Skeletal muscle satellite cell (primary cell): ENCODE measurements at regions not wholly inside any gene's neighbourhood (a gene's known extent, or its start where the extent isn't known, plus 50 kb on each side); places are given as distances from the start of the nearest gene placed in this dataset.
"Not testable (repeated sequence)": the region's sequence is repeated elsewhere in the genome, so short reads cannot be mapped to it uniquely, and the experiment has no call there.

Experiments
- H3K27me3 ChIP-seq: 2 replicates; pipeline ENCODE4 v1.7.0; 2013; ENCODE audit warnings: low read length; ENCODE audit not compliant: control insufficient read depth, insufficient read depth
- H3K36me3 ChIP-seq: 2 replicates; pipeline ENCODE4 v1.7.0; 2013; ENCODE audit warnings: mild to moderate bottlenecking, control low read depth, low read length; ENCODE audit not compliant: insufficient read depth
- H3K4me1 ChIP-seq: 2 replicates; pipeline ENCODE4 v1.7.0; 2013; ENCODE audit warnings: low read length; ENCODE audit not compliant: control insufficient read depth, insufficient read depth
- H3K4me2 ChIP-seq: 2 replicates; pipeline ENCODE4 v1.7.0; 2013; ENCODE audit warnings: mild to moderate bottlenecking, low read length
- H3K4me3 ChIP-seq: 2 replicates; pipeline ENCODE4 v1.7.0; 2013; ENCODE audit warnings: low read length
- H3K9ac ChIP-seq: 2 replicates; pipeline ENCODE4 v1.7.0; 2013; ENCODE audit warnings: mild to moderate bottlenecking, low read depth, low read length, moderate library complexity
- H3K9me3 ChIP-seq: replicated peaks from 2 replicates; pipeline ENCODE4 v1.7.0; 2013; ENCODE audit warnings: mild to moderate bottlenecking, control low read depth, low read length

- H3K36me3 ChIP-seq = no peaks in the 10 kb centered on the region
- H3K4me3 ChIP-seq = no peak overlapping the region
- no peaks in the 10 kb centered on the region for H3K9me3 ChIP-seq
- no peak overlapping the region for H3K9ac ChIP-seq
- no peaks in the 10 kb centered on the region for H3K27me3 ChIP-seq
- H3K4me2 ChIP-seq = peak overlapping the region; percentile 56
- H3K4me1 ChIP-seq = peaks cover 19% of the 10 kb centered on the region
Observed at GRCh38 chr4:146051223-146051622, 112.6 kb upstream of the ZNF827 start.

DNA sequence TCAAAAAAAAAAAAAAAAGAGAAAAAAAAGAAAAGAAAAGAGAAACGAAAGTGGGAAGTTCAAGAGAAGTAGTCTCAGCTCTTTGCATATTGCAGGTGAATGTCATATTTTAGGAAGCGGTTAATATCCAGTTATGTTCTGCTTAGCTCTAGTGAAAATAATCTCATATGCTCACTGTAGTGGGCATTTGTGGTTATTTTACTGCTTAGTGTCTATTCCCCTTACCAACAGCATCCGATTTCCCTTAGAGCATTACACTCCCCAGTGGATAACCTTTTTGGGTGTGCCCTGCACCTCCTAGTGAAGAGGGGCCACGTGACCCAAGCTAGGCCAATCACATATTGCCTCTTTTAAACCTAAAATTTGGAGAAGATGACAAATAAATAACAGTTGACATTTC is 111.2 kb upstream of the ZNF827 start:
- no peaks in the 10 kb centered on the region for H3K9me3 ChIP-seq
- peaks cover 19% of the 10 kb centered on the region for H3K4me1 ChIP-seq
- no peaks in the 10 kb centered on the region for H3K36me3 ChIP-seq
- no peaks in the 10 kb centered on the region for H3K27me3 ChIP-seq
- no peak overlapping the region for H3K4me2 ChIP-seq
- H3K4me3 ChIP-seq = no peak overlapping the region
- H3K9ac ChIP-seq = no peak overlapping the region

DNA sequence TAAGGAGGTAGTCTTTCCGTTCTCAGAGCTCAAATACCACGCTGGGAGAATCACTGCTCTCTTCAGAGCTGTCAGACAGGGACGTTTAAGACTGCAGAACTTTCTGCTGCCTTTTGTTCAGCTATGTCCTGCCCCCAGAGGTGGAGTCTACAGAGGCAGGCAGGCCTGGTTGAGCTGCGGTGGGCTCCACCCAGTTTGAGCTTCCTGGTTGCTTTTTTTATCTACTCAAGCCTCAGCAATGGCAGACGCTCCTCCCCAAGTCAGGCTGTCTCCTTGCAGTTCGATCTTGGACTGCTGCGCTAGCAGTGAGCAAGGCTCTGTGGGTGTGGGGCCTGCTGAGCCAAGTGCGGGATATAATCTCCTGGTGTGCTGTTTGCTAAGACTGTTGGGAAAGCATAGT is 109.1 kb upstream of the ZNF827 start:
- H3K9me3 ChIP-seq, H3K36me3 ChIP-seq, H3K27me3 ChIP-seq, H3K4me3 ChIP-seq, H3K4me2 ChIP-seq, H3K9ac ChIP-seq: not testable (repeated sequence)
- H3K4me1 ChIP-seq = peaks cover 17% of the 10 kb centered on the region

GRCh38 chr4:146041139-146042004 is 102.7 kb upstream of the ZNF827 start:
- H3K9ac ChIP-seq = no peak overlapping the region
- H3K9me3 ChIP-seq = no peaks in the 10 kb centered on the region
- no peak overlapping the region for H3K4me2 ChIP-seq
- H3K36me3 ChIP-seq = no peaks in the 10 kb centered on the region
- H3K4me3 ChIP-seq = no peak overlapping the region
- H3K27me3 ChIP-seq = no peaks in the 10 kb centered on the region
- H3K4me1 ChIP-seq = no peaks in the 10 kb centered on the region

DNA sequence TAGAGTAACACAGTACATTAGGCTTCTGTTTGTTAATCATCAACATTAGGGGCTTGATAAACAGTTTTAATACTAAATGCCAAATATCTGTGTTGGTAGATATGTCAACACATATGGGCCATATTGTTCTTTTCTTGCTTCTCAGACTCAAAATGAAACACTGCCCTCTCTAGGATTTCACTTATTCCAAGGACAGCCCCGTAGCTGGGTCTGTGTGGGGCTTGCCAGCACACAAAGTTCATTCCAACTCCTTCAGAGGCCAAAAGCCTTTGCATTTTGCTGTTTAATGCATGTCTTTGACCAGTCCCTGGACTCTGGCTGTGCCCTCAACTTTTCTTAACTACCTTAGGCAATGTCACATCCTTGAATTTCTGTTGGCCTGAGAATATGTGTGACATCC is 102.0 kb upstream of the ZNF827 start:
- Histone ChIP-seq H3K4me3 (no peak overlapping the region), H3K4me2 (no peak overlapping the region), H3K4me1 (no peaks in the 10 kb centered on the region), H3K27me3 (no peaks in the 10 kb centered on the region), H3K9me3 (no peaks in the 10 kb centered on the region), H3K36me3 (no peaks in the 10 kb centered on the region), H3K9ac (no peak overlapping the region)

DNA sequence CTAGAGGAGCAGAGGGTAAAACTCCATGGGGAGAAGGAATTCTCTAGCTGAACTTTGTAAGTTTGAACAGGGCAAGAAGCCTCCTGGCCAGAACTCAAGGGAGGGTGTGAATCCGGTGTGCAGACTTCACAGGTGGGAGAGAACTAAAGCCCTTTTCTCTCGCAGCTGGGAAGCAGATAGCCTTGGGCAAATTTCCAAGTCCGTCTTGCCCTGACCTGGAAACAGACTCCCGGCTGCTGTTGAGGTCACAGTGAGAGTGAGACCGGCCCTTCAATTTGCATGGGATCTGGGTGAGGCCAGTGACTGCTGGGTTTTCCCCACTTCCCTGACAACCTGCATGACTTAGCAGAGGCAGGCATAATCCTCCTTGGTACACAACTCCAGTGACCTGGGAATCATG is 94.5 kb upstream of the ZNF827 start:
- H3K36me3 ChIP-seq = no peaks in the 10 kb centered on the region
- no peaks in the 10 kb centered on the region for H3K9me3 ChIP-seq
- H3K4me1 ChIP-seq = no peaks in the 10 kb centered on the region
- no peak overlapping the region for H3K4me3 ChIP-seq
- no peak overlapping the region for H3K4me2 ChIP-seq
- no peak overlapping the region for H3K9ac ChIP-seq
- no peaks in the 10 kb centered on the region for H3K27me3 ChIP-seq

DNA sequence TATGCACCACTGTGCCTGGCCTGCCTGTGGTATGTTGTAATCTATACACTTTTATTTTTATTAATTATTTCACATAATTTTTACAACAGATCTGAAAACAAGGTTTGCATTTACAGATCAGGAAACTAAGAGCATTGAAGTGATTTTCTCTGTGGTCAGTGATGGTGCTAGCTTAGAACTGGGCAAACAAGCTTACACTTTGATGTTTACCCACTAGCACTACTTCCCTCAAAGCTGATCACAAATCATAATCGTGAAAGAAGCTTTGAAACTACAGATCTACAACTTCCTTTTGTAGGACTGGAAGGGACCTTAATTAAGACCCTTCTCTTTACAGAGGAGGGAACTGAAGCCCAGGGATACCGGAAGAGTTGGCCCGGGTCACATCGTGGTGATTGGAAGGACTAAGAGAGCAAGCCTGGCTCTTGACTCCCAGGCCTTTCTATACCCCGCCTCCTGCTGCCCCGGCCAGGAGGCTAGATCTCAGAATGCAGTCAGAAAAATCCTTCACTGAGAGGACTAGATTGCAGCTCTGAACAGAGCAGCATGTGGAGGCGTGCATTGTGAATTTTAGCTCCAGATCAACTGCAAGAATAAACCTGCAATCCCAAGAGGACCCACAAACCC is 93.7 kb upstream of the ZNF827 start:
- no peak overlapping the region for H3K4me3 ChIP-seq
- H3K4me1 ChIP-seq = no peaks in the 10 kb centered on the region
- H3K36me3 ChIP-seq = no peaks in the 10 kb centered on the region
- no peaks in the 10 kb centered on the region for H3K9me3 ChIP-seq
- H3K4me2 ChIP-seq = no peak overlapping the region
- H3K27me3 ChIP-seq = no peaks in the 10 kb centered on the region
- H3K9ac ChIP-seq = no peak overlapping the region

- no peaks in the 10 kb centered on the region for H3K36me3 ChIP-seq
- no peaks in the 10 kb centered on the region for H3K4me1 ChIP-seq
- no peaks in the 10 kb centered on the region for H3K27me3 ChIP-seq
- H3K9me3 ChIP-seq = no peaks in the 10 kb centered on the region
- H3K9ac ChIP-seq = no peak overlapping the region
- H3K4me2 ChIP-seq = no peak overlapping the region
- H3K4me3 ChIP-seq = no peak overlapping the region
Observed at GRCh38 chr4:146029939-146030710, 91.5 kb upstream of the ZNF827 start.

DNA sequence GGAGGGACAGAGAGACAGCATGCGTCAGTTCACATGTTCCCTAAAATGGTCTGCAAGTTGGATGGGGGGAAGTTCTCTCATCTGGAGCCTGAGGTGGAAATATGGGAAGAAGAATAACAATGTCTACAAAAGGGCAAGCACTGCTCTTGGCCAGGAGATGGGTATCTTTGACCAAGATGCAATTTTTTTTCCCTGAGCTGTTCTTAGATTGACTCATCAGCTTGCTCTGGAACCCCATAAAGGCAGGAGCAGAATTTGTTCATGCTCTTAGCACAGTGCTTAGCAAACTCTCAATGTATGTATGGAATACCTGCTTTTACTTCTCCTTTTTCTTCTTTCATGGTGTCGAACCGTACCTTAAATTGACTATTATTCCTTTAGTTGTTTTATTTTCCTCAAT is 90.5 kb upstream of the ZNF827 start:
- Histone ChIP-seq H3K4me1 (no peaks in the 10 kb centered on the region), H3K9me3 (no peaks in the 10 kb centered on the region), H3K4me3 (no peak overlapping the region), H3K36me3 (no peaks in the 10 kb centered on the region), H3K4me2 (no peak overlapping the region), H3K27me3 (no peaks in the 10 kb centered on the region), H3K9ac (no peak overlapping the region)

GRCh38 chr4:146027761-146028160 is 89.1 kb upstream of the ZNF827 start:
- Histone ChIP-seq H3K4me2 (no peak overlapping the region), H3K4me3 (no peak overlapping the region), H3K9ac (no peak overlapping the region), H3K27me3 (no peaks in the 10 kb centered on the region), H3K4me1 (no peaks in the 10 kb centered on the region), H3K36me3 (no peaks in the 10 kb centered on the region), H3K9me3 (no peaks in the 10 kb centered on the region)

GRCh38 chr4:146023334-146023967 is 84.8 kb upstream of the ZNF827 start:
- Histone ChIP-seq H3K9ac (no peak overlapping the region), H3K4me3 (no peak overlapping the region), H3K4me1 (no peaks in the 10 kb centered on the region), H3K4me2 (no peak overlapping the region), H3K36me3 (no peaks in the 10 kb centered on the region), H3K27me3 (no peaks in the 10 kb centered on the region), H3K9me3 (no peaks in the 10 kb centered on the region)
